Esophagus squamous epithelium (tissue), 4 donors: ENCODE measurements at regions not wholly inside any gene's neighbourhood (a gene's known extent, or its start where the extent isn't known, plus 50 kb on each side); places are given as distances from the start of the nearest gene placed in this dataset.

ENCODE experiments used
- CTCF ChIP-seq, 6 experiments: fragments of 450-650 bp in 4 of 6; fragments of 200-600 bp in 2 of 6; sonication (generic) in 2 of 6; IDR thresholded peaks; one replicate each; pipeline ENCODE4 v1.5.1; 2016 to 2019; ENCODE audit warnings: antibody characterized with exemption in 6 of 6, mild to moderate bottlenecking in 4 of 6, moderate library complexity in 4 of 6
- POLR2A ChIP-seq, 4 donors: fragments of 450-650 bp; IDR thresholded peaks; one replicate each; pipeline ENCODE4 v1.6.1; 2017; ENCODE audit warnings: antibody characterized with exemption in 4 of 4, mild to moderate bottlenecking in 4 of 4, moderate library complexity in 3 of 4

GRCh38 chr4:177921715-177922114, 479.5 kb upstream of the AGA start:
- TF ChIP-seq CTCF (IDR thresholded peaks at IDR 0.05) = no peak
- TF ChIP-seq POLR2A (IDR thresholded peaks at IDR 0.05) = no peak
